Type B pancreatic cell (in vitro differentiated cells): ENCODE measurements at regions not wholly inside any gene's neighbourhood (a gene's known extent, or its start where the extent isn't known, plus 50 kb on each side); places are given as distances from the start of the nearest gene placed in this dataset.

Experiments used
- DNase-seq: peaks from one replicate; pipeline ENCODE4 v3.0.0; 2021; ENCODE audit warnings: mixed read lengths; ENCODE audit not compliant: unreplicated experiment; ENCODE audit errors: extremely low spot score
- H3K27ac Mint-ChIP-seq: 2 replicates; pipeline ENCODE4 v1.8.0; 2021; ENCODE audit warnings: mild to moderate bottlenecking, mixed read lengths
- H3K27me3 Mint-ChIP-seq: 2 replicates; pipeline ENCODE4 v1.8.0; 2021; ENCODE audit warnings: mixed read lengths
- H3K36me3 Mint-ChIP-seq: 2 replicates; pipeline ENCODE4 v1.8.0; 2021; ENCODE audit warnings: mixed read lengths
- H3K4me1 Mint-ChIP-seq: one replicate; pipeline ENCODE4 v1.8.0; 2021; ENCODE audit warnings: mixed read lengths; ENCODE audit not compliant: unreplicated experiment
- H3K4me3 Mint-ChIP-seq: 2 replicates; pipeline ENCODE4 v1.8.0; 2021; ENCODE audit warnings: mild to moderate bottlenecking, mixed read lengths
- H3K9me3 Mint-ChIP-seq: 2 replicates; pipeline ENCODE4 v1.8.0; 2021; ENCODE audit warnings: mixed read lengths
- TF ChIP-seq, protein P1 (sequence below): fragments of 200-600 bp; sonication (generic); conservative IDR thresholded peaks from 2 replicates; pipeline ENCODE4 v1.5.0; 2021; ENCODE audit warnings: antibody characterized with exemption, mild to moderate bottlenecking

DNA sequence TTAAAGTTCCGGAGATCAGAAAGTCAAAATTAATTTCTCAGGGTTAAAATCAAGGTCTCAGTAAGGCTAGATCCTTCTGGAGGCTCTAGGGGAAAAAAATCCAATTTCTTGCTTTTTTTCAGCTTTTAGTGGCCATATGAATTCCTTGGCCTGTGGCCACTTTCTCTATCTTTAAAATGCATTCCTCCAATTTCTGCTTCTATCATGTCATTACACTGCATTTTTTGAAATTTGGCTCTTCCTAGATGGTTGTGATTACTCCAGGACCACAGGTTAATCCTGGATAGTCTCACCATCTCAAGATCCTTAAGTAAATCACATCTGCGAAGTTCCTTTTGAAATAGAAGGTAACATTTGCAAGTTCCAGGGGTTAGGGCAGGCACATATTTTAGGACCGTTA, 1294.9 kb upstream of the CITED2 start:
- no peak overlapping the region for H3K4me3 Mint-ChIP-seq
- no peak overlapping the region for H3K27ac Mint-ChIP-seq
- H3K9me3 Mint-ChIP-seq: peaks cover 4% of the 10 kb centered on the region
- no peak for DNase-seq
- TF ChIP-seq, protein P1, sequence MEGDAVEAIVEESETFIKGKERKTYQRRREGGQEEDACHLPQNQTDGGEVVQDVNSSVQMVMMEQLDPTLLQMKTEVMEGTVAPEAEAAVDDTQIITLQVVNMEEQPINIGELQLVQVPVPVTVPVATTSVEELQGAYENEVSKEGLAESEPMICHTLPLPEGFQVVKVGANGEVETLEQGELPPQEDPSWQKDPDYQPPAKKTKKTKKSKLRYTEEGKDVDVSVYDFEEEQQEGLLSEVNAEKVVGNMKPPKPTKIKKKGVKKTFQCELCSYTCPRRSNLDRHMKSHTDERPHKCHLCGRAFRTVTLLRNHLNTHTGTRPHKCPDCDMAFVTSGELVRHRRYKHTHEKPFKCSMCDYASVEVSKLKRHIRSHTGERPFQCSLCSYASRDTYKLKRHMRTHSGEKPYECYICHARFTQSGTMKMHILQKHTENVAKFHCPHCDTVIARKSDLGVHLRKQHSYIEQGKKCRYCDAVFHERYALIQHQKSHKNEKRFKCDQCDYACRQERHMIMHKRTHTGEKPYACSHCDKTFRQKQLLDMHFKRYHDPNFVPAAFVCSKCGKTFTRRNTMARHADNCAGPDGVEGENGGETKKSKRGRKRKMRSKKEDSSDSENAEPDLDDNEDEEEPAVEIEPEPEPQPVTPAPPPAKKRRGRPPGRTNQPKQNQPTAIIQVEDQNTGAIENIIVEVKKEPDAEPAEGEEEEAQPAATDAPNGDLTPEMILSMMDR: no peak
- H3K36me3 Mint-ChIP-seq: no peaks in the 10 kb centered on the region
- H3K4me1 Mint-ChIP-seq: no peaks in the 10 kb centered on the region
- H3K27me3 Mint-ChIP-seq: no peaks in the 10 kb centered on the region

DNA sequence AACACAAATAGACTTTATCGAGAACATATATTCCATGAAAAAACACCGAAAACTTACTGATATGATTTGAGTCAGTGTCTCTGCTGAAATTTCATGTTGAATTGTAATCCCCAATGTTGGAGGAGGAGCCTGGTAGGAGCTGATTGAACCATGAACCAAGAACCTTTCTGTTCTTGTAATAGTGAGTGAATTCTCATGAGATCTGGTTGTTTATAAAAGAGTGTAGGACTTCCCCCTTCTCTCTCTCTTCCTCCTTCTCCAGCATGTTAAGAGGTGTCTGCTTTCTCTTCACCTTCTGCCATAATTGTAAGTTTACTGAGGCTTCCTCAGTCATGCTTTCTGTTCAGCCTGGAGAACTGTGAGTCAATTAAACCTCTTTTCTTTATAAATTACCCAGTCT, 1289.3 kb upstream of the CITED2 start:
- TF ChIP-seq, protein P1: no peak
- H3K4me3 Mint-ChIP-seq: no peak overlapping the region
- H3K27ac Mint-ChIP-seq: no peak overlapping the region
- H3K9me3 Mint-ChIP-seq: peaks cover 4% of the 10 kb centered on the region
- no peaks in the 10 kb centered on the region for H3K36me3 Mint-ChIP-seq
- H3K4me1 Mint-ChIP-seq: no peaks in the 10 kb centered on the region
- DNase-seq: no peak
- H3K27me3 Mint-ChIP-seq: no peaks in the 10 kb centered on the region

DNA sequence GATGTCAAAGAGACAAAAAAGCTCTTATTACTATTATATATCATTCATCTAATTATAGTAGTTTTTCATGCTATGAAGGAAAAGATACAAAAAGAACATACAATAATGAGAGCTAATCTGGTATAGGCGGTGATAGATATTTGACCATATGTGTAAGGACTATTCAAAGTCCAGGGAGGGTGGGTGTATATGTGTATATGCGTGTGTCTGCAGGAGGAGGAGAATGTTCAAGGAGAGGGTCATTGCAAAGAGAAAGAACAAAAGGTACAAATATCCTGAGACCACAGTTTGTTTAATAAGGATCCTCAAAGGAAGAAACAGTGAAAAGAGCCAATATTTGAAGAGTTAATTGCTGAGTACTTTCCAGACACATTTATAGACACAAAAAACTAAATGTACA, 1288.6 kb upstream of the CITED2 start:
- DNase-seq: no peak
- no peak overlapping the region for H3K4me3 Mint-ChIP-seq
- TF ChIP-seq, protein P1: no peak
- H3K4me1 Mint-ChIP-seq: no peaks in the 10 kb centered on the region
- H3K9me3 Mint-ChIP-seq: peaks cover 4% of the 10 kb centered on the region
- no peak overlapping the region for H3K27ac Mint-ChIP-seq
- H3K27me3 Mint-ChIP-seq: no peaks in the 10 kb centered on the region
- no peaks in the 10 kb centered on the region for H3K36me3 Mint-ChIP-seq

DNA sequence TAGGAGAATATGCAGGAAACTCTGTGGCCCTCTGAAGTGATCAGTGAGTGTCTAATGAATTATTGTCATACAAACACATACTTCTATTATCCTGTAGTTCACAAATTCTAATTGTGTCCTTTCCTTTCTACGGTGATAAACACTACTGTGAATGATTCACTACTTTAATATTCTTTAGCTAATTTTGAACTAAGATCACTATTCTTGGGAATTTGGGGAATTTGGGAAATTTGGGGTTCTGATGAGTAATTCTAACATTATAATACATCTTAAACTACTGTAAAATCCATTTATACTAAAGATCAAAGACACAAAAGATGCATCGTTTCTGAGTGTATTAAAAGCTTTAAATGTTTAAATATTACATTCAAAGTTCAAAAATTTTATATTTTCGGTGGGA, 1287.2 kb upstream of the CITED2 start:
- Mint-ChIP-seq H3K27me3 (no peaks in the 10 kb centered on the region), H3K4me3 (no peak overlapping the region), H3K36me3 (no peaks in the 10 kb centered on the region), H3K4me1 (no peaks in the 10 kb centered on the region), H3K9me3 (no peaks in the 10 kb centered on the region), H3K27ac (no peak overlapping the region)
- TF ChIP-seq, protein P1: no peak
- no peak for DNase-seq

DNA sequence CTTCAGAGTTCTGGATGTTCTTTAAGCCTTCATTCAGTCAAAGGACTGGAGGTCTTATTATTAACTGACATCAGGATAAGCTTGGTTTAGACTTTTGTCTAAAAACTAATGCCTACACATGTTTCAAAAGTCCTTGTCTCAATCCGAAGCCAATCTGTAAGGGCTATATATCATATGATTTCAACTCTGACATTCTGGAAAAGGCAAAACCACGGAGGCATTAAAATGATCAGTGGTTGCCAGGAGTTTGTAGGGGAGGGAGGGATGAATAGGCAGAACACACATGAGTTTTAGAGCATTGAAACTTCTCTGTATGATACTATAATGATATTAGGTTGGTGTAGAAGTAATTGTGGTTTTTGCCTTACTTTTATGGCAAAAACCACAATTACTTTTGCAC, 1285.8 kb upstream of the CITED2 start:
- no peak for DNase-seq
- no peak overlapping the region for H3K27ac Mint-ChIP-seq
- no peaks in the 10 kb centered on the region for H3K36me3 Mint-ChIP-seq
- no peak overlapping the region for H3K4me3 Mint-ChIP-seq
- H3K27me3 Mint-ChIP-seq: no peaks in the 10 kb centered on the region
- no peaks in the 10 kb centered on the region for H3K4me1 Mint-ChIP-seq
- H3K9me3 Mint-ChIP-seq: peaks cover 4% of the 10 kb centered on the region
- TF ChIP-seq, protein P1: no peak

DNA sequence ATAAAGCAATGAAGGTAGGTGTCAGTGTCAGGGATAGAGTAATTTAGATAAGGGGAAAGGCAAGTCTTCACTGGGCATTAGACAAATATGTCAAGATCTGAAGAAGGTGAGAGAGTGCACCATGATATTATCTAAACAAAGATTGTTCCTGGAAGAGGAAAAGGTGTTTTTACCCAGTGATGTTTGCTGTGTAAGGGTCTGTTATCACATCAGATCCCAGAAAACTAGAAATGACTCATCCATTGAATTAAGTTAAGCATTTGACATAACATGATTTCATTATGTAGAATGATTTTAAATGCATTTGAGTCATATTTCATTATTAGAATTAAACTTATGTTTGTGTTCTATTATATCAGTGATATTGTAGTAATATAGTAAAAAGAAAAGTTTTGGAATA, 1279.5 kb upstream of the CITED2 start:
- Mint-ChIP-seq H3K4me1 (no peaks in the 10 kb centered on the region), H3K4me3 (no peak overlapping the region), H3K27ac (no peak overlapping the region), H3K36me3 (no peaks in the 10 kb centered on the region), H3K27me3 (no peaks in the 10 kb centered on the region), H3K9me3 (peaks cover 4% of the 10 kb centered on the region)
- TF ChIP-seq, protein P1: no peak
- no peak for DNase-seq
